ENCODE measurements at regions not wholly inside any gene's neighbourhood (a gene's known extent, or its start where the extent isn't known, plus 50 kb on each side); places are given as distances from the start of the nearest gene placed in this dataset.

DNA sequence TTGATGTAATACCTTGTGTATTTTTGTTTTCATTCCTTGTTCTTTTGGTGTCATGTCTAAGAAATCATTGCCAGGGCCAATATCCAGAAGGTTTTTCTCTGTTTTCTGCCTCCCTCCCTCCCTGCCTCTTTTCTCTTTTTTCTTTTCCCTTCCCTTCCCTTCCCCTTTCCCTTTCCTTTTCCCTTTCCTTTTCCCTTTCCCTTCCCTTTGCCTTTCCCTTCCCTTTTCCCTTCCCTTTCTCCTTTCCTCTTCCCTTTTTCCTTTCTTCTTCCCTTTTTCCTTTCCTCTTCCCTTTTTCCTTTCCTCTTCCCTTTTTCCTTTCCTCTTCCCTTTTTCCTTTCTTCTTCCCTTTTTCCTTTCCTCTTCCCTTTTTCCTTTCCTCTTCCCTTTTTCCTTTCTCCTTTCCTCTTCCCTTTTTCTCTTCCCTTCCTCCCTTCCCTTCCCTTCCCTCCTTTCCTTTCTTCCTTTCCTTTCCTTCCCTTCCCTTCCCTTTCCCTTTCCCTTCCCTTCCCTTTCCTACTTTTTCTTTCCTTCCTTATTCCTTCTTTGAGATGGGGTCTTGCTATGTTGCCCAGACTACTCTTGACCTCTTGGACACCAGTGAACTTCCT is 646.1 kb downstream of the RAPGEF2 start:
- no peak for TF ChIP-seq ZNF263 (CRISPR knock-in tag; IDR thresholded peaks at IDR 0.05; ENCODE audit: low read depth)
- TF ChIP-seq, protein P1, sequence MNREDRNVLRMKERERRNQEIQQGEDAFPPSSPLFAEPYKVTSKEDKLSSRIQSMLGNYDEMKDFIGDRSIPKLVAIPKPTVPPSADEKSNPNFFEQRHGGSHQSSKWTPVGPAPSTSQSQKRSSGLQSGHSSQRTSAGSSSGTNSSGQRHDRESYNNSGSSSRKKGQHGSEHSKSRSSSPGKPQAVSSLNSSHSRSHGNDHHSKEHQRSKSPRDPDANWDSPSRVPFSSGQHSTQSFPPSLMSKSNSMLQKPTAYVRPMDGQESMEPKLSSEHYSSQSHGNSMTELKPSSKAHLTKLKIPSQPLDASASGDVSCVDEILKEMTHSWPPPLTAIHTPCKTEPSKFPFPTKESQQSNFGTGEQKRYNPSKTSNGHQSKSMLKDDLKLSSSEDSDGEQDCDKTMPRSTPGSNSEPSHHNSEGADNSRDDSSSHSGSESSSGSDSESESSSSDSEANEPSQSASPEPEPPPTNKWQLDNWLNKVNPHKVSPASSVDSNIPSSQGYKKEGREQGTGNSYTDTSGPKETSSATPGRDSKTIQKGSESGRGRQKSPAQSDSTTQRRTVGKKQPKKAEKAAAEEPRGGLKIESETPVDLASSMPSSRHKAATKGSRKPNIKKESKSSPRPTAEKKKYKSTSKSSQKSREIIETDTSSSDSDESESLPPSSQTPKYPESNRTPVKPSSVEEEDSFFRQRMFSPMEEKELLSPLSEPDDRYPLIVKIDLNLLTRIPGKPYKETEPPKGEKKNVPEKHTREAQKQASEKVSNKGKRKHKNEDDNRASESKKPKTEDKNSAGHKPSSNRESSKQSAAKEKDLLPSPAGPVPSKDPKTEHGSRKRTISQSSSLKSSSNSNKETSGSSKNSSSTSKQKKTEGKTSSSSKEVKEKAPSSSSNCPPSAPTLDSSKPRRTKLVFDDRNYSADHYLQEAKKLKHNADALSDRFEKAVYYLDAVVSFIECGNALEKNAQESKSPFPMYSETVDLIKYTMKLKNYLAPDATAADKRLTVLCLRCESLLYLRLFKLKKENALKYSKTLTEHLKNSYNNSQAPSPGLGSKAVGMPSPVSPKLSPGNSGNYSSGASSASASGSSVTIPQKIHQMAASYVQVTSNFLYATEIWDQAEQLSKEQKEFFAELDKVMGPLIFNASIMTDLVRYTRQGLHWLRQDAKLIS (CRISPR knock-in tag; IDR thresholded peaks at IDR 0.05; ENCODE audit: borderline replicate concordance) = no peak
- TF ChIP-seq, protein P2, sequence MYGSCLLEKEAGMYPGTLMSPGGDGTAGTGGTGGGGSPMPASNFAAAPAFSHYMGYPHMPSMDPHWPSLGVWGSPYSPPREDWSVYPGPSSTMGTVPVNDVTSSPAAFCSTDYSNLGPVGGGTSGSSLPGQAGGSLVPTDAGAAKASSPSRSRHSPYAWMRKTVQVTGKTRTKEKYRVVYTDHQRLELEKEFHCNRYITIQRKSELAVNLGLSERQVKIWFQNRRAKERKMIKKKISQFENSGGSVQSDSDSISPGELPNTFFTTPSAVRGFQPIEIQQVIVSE (CRISPR knock-in tag; IDR thresholded peaks at IDR 0.05; ENCODE audit: borderline replicate concordance) = no peak
- no peak for TF ChIP-seq ESRRA (CRISPR knock-in tag; IDR thresholded peaks at IDR 0.05; ENCODE audit: borderline replicate concordance)
- TF ChIP-seq, protein P3, sequence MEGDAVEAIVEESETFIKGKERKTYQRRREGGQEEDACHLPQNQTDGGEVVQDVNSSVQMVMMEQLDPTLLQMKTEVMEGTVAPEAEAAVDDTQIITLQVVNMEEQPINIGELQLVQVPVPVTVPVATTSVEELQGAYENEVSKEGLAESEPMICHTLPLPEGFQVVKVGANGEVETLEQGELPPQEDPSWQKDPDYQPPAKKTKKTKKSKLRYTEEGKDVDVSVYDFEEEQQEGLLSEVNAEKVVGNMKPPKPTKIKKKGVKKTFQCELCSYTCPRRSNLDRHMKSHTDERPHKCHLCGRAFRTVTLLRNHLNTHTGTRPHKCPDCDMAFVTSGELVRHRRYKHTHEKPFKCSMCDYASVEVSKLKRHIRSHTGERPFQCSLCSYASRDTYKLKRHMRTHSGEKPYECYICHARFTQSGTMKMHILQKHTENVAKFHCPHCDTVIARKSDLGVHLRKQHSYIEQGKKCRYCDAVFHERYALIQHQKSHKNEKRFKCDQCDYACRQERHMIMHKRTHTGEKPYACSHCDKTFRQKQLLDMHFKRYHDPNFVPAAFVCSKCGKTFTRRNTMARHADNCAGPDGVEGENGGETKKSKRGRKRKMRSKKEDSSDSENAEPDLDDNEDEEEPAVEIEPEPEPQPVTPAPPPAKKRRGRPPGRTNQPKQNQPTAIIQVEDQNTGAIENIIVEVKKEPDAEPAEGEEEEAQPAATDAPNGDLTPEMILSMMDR (IDR thresholded peaks at IDR 0.05) = no peak
- TF ChIP-seq JUN (CRISPR knock-in tag; IDR thresholded peaks at IDR 0.05) = no peak
- TF ChIP-seq ZNF317 (CRISPR knock-in tag; IDR thresholded peaks at IDR 0.05; ENCODE audit: borderline replicate concordance, low read depth) = no peak

Measured in WTC11 (cell line).